Glomerular visceral epithelial cell (primary cell): ENCODE measurements at regions not wholly inside any gene's neighbourhood (a gene's known extent, or its start where the extent isn't known, plus 50 kb on each side); places are given as distances from the start of the nearest gene placed in this dataset.
"Not testable (repeated sequence)": the region's sequence is repeated elsewhere in the genome, so short reads cannot be mapped to it uniquely, and the experiment has no call there.

Source experiments
- DNase-seq: peaks from one replicate; pipeline ENCODE4 v3.0.0-alpha.2; 2016; ENCODE audit errors: extremely low spot score

- DNase-seq: no peak
Observed at GRCh38 chr12:114858388-114859146, 174.6 kb upstream of the TBX3 start.

DNA sequence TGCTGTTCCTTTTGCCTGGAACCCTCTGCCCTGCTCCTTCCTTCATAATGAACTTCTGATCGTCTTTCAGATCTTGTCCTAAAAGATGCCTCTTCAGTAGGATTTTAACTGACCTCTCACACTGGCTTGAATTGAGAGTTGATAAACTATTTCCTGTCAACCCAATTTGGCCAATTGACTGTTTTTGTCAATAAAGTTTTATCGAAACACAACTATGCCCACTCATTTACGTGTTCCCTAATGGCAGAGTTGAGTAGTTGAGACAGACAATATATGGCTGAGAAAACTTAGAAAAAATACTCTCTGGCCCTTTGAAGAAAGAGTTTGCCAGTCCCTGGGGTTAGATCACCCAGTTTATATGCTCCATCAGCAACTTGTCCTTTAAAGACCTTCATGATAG lies 171.7 kb upstream of the TBX3 start:
- DNase-seq: no peak

DNA sequence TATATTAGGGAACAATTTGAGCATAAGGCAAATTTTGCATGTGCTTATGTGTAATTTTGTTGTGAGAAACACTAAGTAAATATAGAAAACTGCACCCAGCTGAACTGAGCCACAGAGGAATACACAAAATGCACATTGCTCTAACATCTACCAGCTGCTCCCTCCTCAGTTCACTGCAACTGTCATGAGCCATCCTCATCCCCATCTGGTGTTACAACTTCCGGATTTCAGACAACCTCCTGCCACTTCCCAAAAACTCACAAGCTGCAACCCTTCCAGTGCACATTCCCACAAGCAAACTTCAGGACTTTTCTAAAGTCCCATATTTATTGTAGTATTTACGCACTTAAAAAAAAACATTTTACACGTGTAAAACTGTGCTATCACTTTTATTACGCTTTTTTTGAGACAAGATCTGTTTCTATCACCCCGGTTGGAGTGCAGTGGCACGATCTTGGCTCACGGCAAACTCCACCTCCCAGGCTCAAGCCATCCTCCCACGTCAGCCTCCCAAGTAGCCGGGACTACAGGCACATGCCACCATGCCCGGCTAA lies 169.1 kb upstream of the TBX3 start:
- no peak for DNase-seq

DNA sequence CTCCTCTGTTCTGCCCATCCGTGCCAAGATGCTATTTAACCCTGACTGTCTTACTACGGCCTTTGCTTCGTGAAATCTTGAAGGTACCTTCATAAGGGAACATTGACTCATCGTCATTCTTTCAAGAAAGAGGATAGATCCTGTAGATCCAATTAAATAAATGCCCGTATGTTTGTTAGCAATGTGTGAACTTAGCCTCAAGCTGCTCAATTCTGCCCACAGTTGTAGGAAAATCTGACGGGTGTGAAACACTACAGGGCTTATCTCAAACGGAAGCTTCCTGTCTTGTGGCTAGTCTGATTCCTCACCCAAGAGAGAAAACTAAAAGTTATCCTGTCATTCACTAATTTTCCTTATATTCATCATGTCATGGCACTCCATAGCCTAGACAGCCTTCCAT lies 168.0 kb upstream of the TBX3 start:
- DNase-seq: no peak

GRCh38 chr12:114850661-114851275 lies 166.8 kb upstream of the TBX3 start:
- DNase-seq: peak; percentile 4

GRCh38 chr12:114848666-114849065 lies 164.7 kb upstream of the TBX3 start:
- no peak for DNase-seq

DNA sequence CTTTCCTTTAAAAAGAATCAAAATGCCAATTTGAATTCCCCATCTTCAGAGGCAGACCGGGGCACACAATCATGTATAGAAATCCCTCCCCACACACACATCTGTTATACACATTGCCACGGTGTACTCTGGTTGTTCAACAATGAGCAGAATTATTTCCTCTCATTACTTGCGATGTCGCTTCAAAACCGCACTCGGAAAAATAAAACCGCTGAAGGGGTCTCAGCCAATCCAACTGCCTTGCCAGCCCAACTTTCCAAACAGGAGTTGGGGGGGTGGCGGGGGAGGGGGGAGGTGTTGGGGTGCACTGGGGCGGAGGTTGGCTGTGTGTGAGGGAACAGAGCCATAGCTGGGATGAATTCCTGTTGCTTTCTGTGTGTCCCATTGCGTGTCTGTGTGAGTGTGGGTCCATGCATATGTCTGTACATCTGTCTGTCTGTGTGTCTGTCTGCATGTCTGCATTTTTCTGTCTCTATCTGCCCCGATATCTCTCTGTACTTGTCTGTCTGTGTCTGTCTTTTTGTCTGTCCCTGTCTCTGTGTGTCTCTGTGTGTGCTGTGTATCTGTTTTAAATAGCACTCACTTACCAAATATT lies 163.6 kb upstream of the TBX3 start:
- no peak for DNase-seq

DNA sequence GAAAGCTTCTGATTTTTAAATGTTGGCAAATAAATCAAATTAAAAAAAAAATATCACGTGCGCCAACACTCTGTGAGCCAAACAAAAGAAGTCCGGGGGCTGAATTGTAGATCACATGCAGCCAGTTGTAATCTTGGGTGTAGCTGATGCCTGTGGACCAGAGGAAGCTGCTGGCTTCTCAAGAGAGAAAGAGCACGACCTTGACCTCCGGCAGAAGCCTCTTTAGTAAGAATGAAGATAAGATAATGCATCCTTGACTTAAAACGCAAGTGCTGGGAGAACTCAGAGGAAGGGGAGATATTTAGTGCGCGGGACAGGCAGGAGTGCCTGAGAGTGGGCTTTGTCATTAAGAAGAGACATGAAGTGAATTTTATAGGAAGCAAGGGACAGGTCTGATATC lies 162.8 kb upstream of the TBX3 start:
- no peak for DNase-seq

- DNase-seq: no peak
Observed at GRCh38 chr12:114841557-114842251, 157.7 kb upstream of the TBX3 start.

- no peak for DNase-seq
Observed at GRCh38 chr12:114838480-114838879, 154.5 kb upstream of the TBX3 start.

DNA sequence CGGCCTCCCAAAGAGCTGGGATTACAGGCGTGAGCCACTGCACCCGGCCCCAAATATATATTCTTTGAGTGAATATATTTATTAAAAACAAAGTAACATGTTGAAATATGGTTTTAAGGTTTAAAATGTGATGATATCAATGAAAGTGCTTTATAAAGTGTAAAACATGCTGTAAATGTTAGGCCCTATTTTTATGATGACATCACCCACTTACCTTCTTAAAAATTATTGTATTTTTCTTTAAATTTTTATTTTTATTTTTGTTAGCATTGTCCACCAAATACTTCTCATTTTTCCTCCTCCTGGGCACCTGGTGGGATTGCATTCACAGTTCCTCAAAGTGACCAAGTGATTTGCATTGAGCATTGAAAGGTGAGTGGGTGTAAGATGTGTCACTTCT lies 152.6 kb upstream of the TBX3 start:
- no peak for DNase-seq

DNA sequence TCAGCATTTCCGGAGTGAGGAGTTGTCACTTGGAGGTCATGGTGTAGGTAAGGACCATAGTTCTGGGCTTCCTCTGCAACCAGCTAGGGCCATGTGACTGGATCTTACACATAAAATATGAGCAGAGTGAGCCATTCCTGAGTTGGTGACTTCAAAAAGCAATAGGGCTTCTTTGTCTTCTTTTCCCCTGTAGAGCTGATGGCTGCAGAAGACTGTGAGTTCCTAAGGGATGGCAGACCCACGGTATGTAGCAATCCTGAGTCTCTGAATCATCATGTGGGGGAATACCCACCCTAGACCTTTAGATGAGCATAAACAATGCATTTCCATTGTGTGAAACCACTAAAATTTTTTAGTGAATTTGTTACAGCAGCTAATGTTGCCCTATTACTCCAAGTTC lies 151.1 kb upstream of the TBX3 start:
- peak; percentile 33 for DNase-seq

GRCh38 chr12:114834621-114835020 lies 150.6 kb upstream of the TBX3 start:
- peak; percentile 29 for DNase-seq

GRCh38 chr12:114829833-114830232 lies 145.9 kb upstream of the TBX3 start:
- DNase-seq: no peak

- DNase-seq: not testable (repeated sequence)
Observed at GRCh38 chr12:114829244-114829643, 145.3 kb upstream of the TBX3 start.

GRCh38 chr12:114827461-114827860 lies 143.5 kb upstream of the TBX3 start:
- no peak for DNase-seq

DNA sequence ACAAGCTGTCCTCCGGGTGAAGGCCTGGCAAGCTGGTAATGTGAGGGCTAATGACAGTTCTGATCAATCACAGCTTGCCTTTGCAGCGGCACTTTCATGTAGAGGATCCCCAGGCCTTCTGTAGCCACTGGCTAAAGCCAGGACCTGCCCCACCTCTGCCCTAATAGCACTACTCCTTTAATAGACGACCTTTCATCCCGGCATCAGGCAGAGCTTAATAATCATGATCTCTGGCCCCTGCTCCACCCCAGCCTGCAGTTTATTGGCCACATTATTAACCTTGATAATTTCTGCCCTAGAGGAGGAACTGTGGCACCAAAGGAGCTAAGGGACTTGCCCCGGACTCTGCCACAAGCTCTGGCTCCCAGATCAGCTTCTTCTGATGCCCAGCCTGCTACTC lies 142.3 kb upstream of the TBX3 start:
- no peak for DNase-seq

- no peak for DNase-seq
Observed at GRCh38 chr12:114823724-114824123, 139.7 kb upstream of the TBX3 start.

DNA sequence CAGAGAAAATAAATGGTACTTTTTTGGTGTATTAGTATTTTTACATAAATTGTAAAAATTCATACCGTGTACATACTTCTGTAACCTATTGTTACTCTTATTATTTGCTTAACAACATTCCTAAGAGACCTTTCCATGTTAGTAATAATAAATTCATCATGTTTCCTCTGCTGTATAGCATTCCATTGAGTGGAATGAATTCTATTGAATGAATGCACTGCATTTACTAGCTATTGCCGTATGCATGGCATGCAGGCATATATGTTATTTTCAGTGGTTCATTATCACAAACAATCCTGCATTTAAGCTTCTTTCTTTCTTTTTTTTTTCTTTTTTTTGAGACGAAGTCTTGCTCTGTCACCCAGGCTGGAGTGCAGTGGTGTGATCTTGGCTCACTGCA lies 137.6 kb upstream of the TBX3 start:
- no peak for DNase-seq

- no peak for DNase-seq
Observed at GRCh38 chr12:114820796-114821195, 136.8 kb upstream of the TBX3 start.

- DNase-seq: no peak
Observed at GRCh38 chr12:114817571-114818425, 133.8 kb upstream of the TBX3 start.
